NB4 (cell line): ENCODE measurements at regions not wholly inside any gene's neighbourhood (a gene's known extent, or its start where the extent isn't known, plus 50 kb on each side); places are given as distances from the start of the nearest gene placed in this dataset.

Experiments used
- MYC ChIP-seq: IDR thresholded peaks from 2 replicates; pipeline ENCODE4 v1.6.1; 2011; ENCODE audit warnings: low read depth, low read length
- POLR2A ChIP-seq: IDR thresholded peaks from 2 replicates; pipeline ENCODE4 v1.6.1; 2011; ENCODE audit warnings: mild to moderate bottlenecking; ENCODE audit not compliant: insufficient read length; ENCODE audit errors: extremely low read depth
- TF ChIP-seq, protein P1 (sequence below): IDR thresholded peaks from one replicate; pipeline ENCODE4 v1.5.1; 2012; ENCODE audit warnings: low read depth, low read length

GRCh38 chr13:63490149-63490548 is 2074.5 kb upstream of the PCDH20 start:
- TF ChIP-seq, protein P1, sequence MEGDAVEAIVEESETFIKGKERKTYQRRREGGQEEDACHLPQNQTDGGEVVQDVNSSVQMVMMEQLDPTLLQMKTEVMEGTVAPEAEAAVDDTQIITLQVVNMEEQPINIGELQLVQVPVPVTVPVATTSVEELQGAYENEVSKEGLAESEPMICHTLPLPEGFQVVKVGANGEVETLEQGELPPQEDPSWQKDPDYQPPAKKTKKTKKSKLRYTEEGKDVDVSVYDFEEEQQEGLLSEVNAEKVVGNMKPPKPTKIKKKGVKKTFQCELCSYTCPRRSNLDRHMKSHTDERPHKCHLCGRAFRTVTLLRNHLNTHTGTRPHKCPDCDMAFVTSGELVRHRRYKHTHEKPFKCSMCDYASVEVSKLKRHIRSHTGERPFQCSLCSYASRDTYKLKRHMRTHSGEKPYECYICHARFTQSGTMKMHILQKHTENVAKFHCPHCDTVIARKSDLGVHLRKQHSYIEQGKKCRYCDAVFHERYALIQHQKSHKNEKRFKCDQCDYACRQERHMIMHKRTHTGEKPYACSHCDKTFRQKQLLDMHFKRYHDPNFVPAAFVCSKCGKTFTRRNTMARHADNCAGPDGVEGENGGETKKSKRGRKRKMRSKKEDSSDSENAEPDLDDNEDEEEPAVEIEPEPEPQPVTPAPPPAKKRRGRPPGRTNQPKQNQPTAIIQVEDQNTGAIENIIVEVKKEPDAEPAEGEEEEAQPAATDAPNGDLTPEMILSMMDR = no peak
- TF ChIP-seq MYC (no peak), POLR2A (no peak)
